Right hindlimb (tissue), 1 donor: ENCODE measurements at regions not wholly inside any gene's neighbourhood (a gene's known extent, or its start where the extent isn't known, plus 50 kb on each side); places are given as distances from the start of the nearest gene placed in this dataset.

Source experiments
- DNase-seq: peaks from one replicate; pipeline ENCODE4 v3.0.0-alpha.2; 2018

GRCh38 chr22:48199667-48200066, 1437.2 kb downstream of the TBC1D22A start:
- DNase-seq: no peak

GRCh38 chr22:48198489-48199459, 1436.3 kb downstream of the TBC1D22A start:
- DNase-seq: no peak

GRCh38 chr22:48197189-48197690, 1434.8 kb downstream of the TBC1D22A start:
- no peak for DNase-seq

- no peak for DNase-seq
Observed at GRCh38 chr22:48192920-48193319, 1430.5 kb downstream of the TBC1D22A start.

- DNase-seq: no peak
Observed at GRCh38 chr22:48192071-48192470, 1429.6 kb downstream of the TBC1D22A start.

- DNase-seq: no peak
Observed at GRCh38 chr22:48188231-48188721, 1425.8 kb downstream of the TBC1D22A start.

- DNase-seq: no peak
Observed at GRCh38 chr22:48187356-48187755, 1424.9 kb downstream of the TBC1D22A start.

- DNase-seq: no peak
Observed at GRCh38 chr22:48186146-48186790, 1423.8 kb downstream of the TBC1D22A start.

- no peak for DNase-seq
Observed at GRCh38 chr22:48185071-48186055, 1422.9 kb downstream of the TBC1D22A start.

- no peak for DNase-seq
Observed at GRCh38 chr22:48182846-48183805, 1420.7 kb downstream of the TBC1D22A start.

GRCh38 chr22:48182031-48182430, 1419.6 kb downstream of the TBC1D22A start:
- no peak for DNase-seq

- no peak for DNase-seq
Observed at GRCh38 chr22:48181263-48181955, 1419.0 kb downstream of the TBC1D22A start.

GRCh38 chr22:48180631-48181030, 1418.2 kb downstream of the TBC1D22A start:
- DNase-seq: no peak

GRCh38 chr22:48179571-48180546, 1417.4 kb downstream of the TBC1D22A start:
- no peak for DNase-seq

- no peak for DNase-seq
Observed at GRCh38 chr22:48178536-48178935, 1416.1 kb downstream of the TBC1D22A start.

GRCh38 chr22:48177631-48178030, 1415.2 kb downstream of the TBC1D22A start:
- DNase-seq: no peak

GRCh38 chr22:48175721-48176120, 1413.3 kb downstream of the TBC1D22A start:
- DNase-seq: no peak

- no peak for DNase-seq
Observed at GRCh38 chr22:48173773-48174160, 1411.3 kb downstream of the TBC1D22A start.

GRCh38 chr22:48173061-48173772, 1410.8 kb downstream of the TBC1D22A start:
- DNase-seq: no peak
